SK-N-SH treated with all-trans-retinoic acid at 6 μM for 48 hours (cell line): ENCODE measurements at regions not wholly inside any gene's neighbourhood (a gene's known extent, or its start where the extent isn't known, plus 50 kb on each side); places are given as distances from the start of the nearest gene placed in this dataset.

Experiments
- ATAC-seq: fragments of 200-7000 bp; cut with Tn5 transposase; 3 replicates; pipeline ENCODE4 v1.9.1; 2020; ENCODE audit warnings: mild to moderate bottlenecking, moderate library complexity
- ARNTL ChIP-seq: fragments of 450-650 bp; formaldehyde crosslinking; IDR thresholded peaks from 2 replicates; pipeline ENCODE4 v1.5.0; 2020; ENCODE audit warnings: low read depth, mild to moderate bottlenecking, moderate library complexity, borderline replicate concordance
- CSDC2 ChIP-seq: fragments of 250-450 bp; sonication (Bioruptor Pico); IDR thresholded peaks from 2 replicates; pipeline ENCODE4 v1.5.0; 2020; ENCODE audit warnings: mild to moderate bottlenecking, moderate library complexity
- CSRNP3 ChIP-seq: fragments of 250-450 bp; sonication (Bioruptor Pico); IDR thresholded peaks from 2 replicates; pipeline ENCODE4 v1.5.1; 2021; ENCODE audit warnings: mild to moderate bottlenecking, moderate library complexity
- ESRRG ChIP-seq: fragments of 250-450 bp; sonication (Bioruptor Pico); IDR thresholded peaks from 2 replicates; pipeline ENCODE4 v1.6.1; 2021; ENCODE audit warnings: mild to moderate bottlenecking
- GLIS3 ChIP-seq: fragments of 250-450 bp; sonication (Bioruptor Pico); IDR thresholded peaks from 2 replicates; pipeline ENCODE4 v1.5.0; 2020; ENCODE audit warnings: mild to moderate bottlenecking, moderate library complexity
- OSR1 ChIP-seq: fragments of 250-450 bp; sonication (Bioruptor Pico); IDR thresholded peaks from 2 replicates; pipeline ENCODE4 v1.8.0; 2022; ENCODE audit warnings: moderate library complexity, mild to moderate bottlenecking, inconsistent platforms
- PATZ1 ChIP-seq: fragments of 250-450 bp; sonication (Bioruptor Pico); IDR thresholded peaks from 2 replicates; pipeline ENCODE4 v1.8.0; 2020; ENCODE audit warnings: mild to moderate bottlenecking, moderate library complexity, borderline replicate concordance
- PPARA ChIP-seq: fragments of 250-450 bp; sonication (Bioruptor Pico); IDR thresholded peaks from 2 replicates; pipeline ENCODE4 v1.5.0; 2020; ENCODE audit warnings: mild to moderate bottlenecking, borderline replicate concordance
- RARB ChIP-seq: fragments of 250-450 bp; sonication (Bioruptor Pico); IDR thresholded peaks from 2 replicates; pipeline ENCODE4 v1.8.0; 2021; ENCODE audit warnings: mild to moderate bottlenecking, moderate library complexity
- SNAI2 ChIP-seq: fragments of 250-450 bp; sonication (Bioruptor Pico); IDR thresholded peaks from 2 replicates; pipeline ENCODE4 v1.5.0; 2020; ENCODE audit warnings: mild to moderate bottlenecking, moderate library complexity
- TCF4 ChIP-seq: fragments of 250-450 bp; sonication (Bioruptor Pico); IDR thresholded peaks from 2 replicates; pipeline ENCODE4 v1.8.0; 2021; ENCODE audit warnings: mild to moderate bottlenecking, moderate library complexity, borderline replicate concordance
- TOX ChIP-seq: fragments of 250-450 bp; sonication (Bioruptor Pico); IDR thresholded peaks from 2 replicates; pipeline ENCODE4 v1.8.0; 2021; ENCODE audit warnings: mild to moderate bottlenecking, moderate library complexity, borderline replicate concordance
- TSHZ2 ChIP-seq: fragments of 250-450 bp; sonication (Bioruptor Pico); IDR thresholded peaks from 2 replicates; pipeline ENCODE4 v1.5.0; 2020; ENCODE audit warnings: mild to moderate bottlenecking, moderate library complexity
- ZC3H10 ChIP-seq: fragments of 250-450 bp; sonication (Bioruptor Pico); IDR thresholded peaks from 2 replicates; pipeline ENCODE4 v1.5.1; 2021; ENCODE audit warnings: mild to moderate bottlenecking, moderate library complexity
- ZFP3 ChIP-seq: fragments of 250-450 bp; sonication (Bioruptor Pico); IDR thresholded peaks from 2 replicates; pipeline ENCODE4 v1.5.0; 2020; ENCODE audit warnings: mild to moderate bottlenecking, moderate library complexity
- ZFP30 ChIP-seq: fragments of 450-650 bp; formaldehyde crosslinking; IDR thresholded peaks from 2 replicates; pipeline ENCODE4 v1.5.0; 2022; ENCODE audit warnings: mild to moderate bottlenecking, moderate library complexity
- ZNF565 ChIP-seq: fragments of 450-650 bp; formaldehyde crosslinking; conservative IDR thresholded peaks from 2 replicates; pipeline ENCODE4 v1.5.0; 2020; ENCODE audit warnings: low read depth, mild to moderate bottlenecking, moderate library complexity
- ZNF70 ChIP-seq: fragments of 450-650 bp; formaldehyde crosslinking; IDR thresholded peaks from 2 replicates; pipeline ENCODE4 v1.5.0; 2020; ENCODE audit warnings: mild to moderate bottlenecking, moderate library complexity
- ZNF8 ChIP-seq: fragments of 450-650 bp; formaldehyde crosslinking; IDR thresholded peaks from 2 replicates; pipeline ENCODE4 v1.5.0; 2020; ENCODE audit warnings: mild to moderate bottlenecking, moderate library complexity

GRCh38 chr9:99718631-99719030 is 103.1 kb upstream of the NR4A3 start:
- TF ChIP-seq SNAI2 (CRISPR knock-in tag): no peak
- no peak for TF ChIP-seq TSHZ2 (CRISPR knock-in tag)
- TF ChIP-seq PATZ1: no peak
- no peak for TF ChIP-seq ZFP30 (CRISPR knock-in tag)
- no peak for TF ChIP-seq PPARA (CRISPR knock-in tag)
- no peak for TF ChIP-seq CSRNP3 (CRISPR knock-in tag)
- no peak for TF ChIP-seq TOX
- no peak for TF ChIP-seq ZC3H10 (CRISPR knock-in tag)
- no peak for TF ChIP-seq RARB
- no peak for TF ChIP-seq ARNTL (CRISPR knock-in tag)
- no peak for TF ChIP-seq TCF4 (CRISPR knock-in tag)
- TF ChIP-seq ZFP3 (CRISPR knock-in tag): no peak
- TF ChIP-seq, all 23 proteins: peak for 0
- no peak for ATAC-seq

- no peak for ATAC-seq
- no peak for TF ChIP-seq PPARA (CRISPR knock-in tag)
- TF ChIP-seq ZNF565 (CRISPR knock-in tag): no peak
- no peak for TF ChIP-seq CSDC2 (CRISPR knock-in tag)
- TF ChIP-seq CSRNP3 (CRISPR knock-in tag): no peak
- TF ChIP-seq ZNF70 (CRISPR knock-in tag): no peak
- TF ChIP-seq GLIS3: no peak
- TF ChIP-seq TSHZ2 (CRISPR knock-in tag): no peak
Observed at GRCh38 chr9:99720455-99721050, 101.1 kb upstream of the NR4A3 start.

GRCh38 chr9:99721898-99722297 is 99.8 kb upstream of the NR4A3 start:
- ATAC-seq: no peak
- no peak for TF ChIP-seq TOX
- no peak for TF ChIP-seq SNAI2 (CRISPR knock-in tag)
- no peak for TF ChIP-seq ZNF70 (CRISPR knock-in tag)
- no peak for TF ChIP-seq ZNF8 (CRISPR knock-in tag)
- no peak for TF ChIP-seq TSHZ2 (CRISPR knock-in tag)
- TF ChIP-seq OSR1: no peak
- no peak for TF ChIP-seq ESRRG (CRISPR knock-in tag)
- TF ChIP-seq RARB: no peak
- TF ChIP-seq CSDC2 (CRISPR knock-in tag): no peak
- no peak for TF ChIP-seq PATZ1
- TF ChIP-seq ZFP30 (CRISPR knock-in tag): no peak
- no peak for TF ChIP-seq CSRNP3 (CRISPR knock-in tag)
- no peak for TF ChIP-seq ARNTL (CRISPR knock-in tag)
